Natural killer cell (primary cell): ENCODE measurements at regions not wholly inside any gene's neighbourhood (a gene's known extent, or its start where the extent isn't known, plus 50 kb on each side); places are given as distances from the start of the nearest gene placed in this dataset.

Experiments
- ATAC-seq, 3 donors: fragments of 150-1000 bp in 2 of 3; fragments of 200-7000 bp in 1 of 3; cut with Tn5 transposase; 1 replicate in 1 of 3; 2 replicates in 2 of 3; pipeline ENCODE4 v1.10.0; 2021; ENCODE audit warnings: mild to moderate bottlenecking in 2 of 3, moderate library complexity in 2 of 3
- DNase-seq, 2 donors: peaks; one replicate each; pipeline versions ENCODE4 v3.0.0 to v3.0.0-alpha.2; 2013 to 2021; ENCODE audit warnings: mixed read lengths in 1 of 2
- H3K27ac ChIP-seq: one replicate; pipeline ENCODE4 v1.5.1; 2013; ENCODE audit warnings: mild to moderate bottlenecking, low read length
- H3K27me3 ChIP-seq: one replicate; pipeline ENCODE4 v1.6.1; 2013; ENCODE audit warnings: low read length; ENCODE audit not compliant: control insufficient read depth, insufficient read depth
- H3K36me3 ChIP-seq: one replicate; pipeline ENCODE4 v1.6.1; 2013; ENCODE audit warnings: low read length; ENCODE audit not compliant: control insufficient read depth, insufficient read depth
- H3K4me1 ChIP-seq: one replicate; pipeline ENCODE4 v1.6.1; 2013; ENCODE audit warnings: low read length; ENCODE audit not compliant: control insufficient read depth, insufficient read depth
- H3K4me3 ChIP-seq: one replicate; pipeline ENCODE4 v1.5.1; 2013; ENCODE audit warnings: low read length
- H3K9me3 ChIP-seq: one replicate; pipeline ENCODE4 v1.6.1; 2013; ENCODE audit warnings: low read length; ENCODE audit not compliant: control insufficient read depth, insufficient read depth
- H3K27ac Mint-ChIP-seq, 2 donors: one replicate each; pipeline ENCODE4 v1.8.0; 2022; ENCODE audit warnings: mild to moderate bottlenecking in 2 of 2, mixed read lengths in 2 of 2, moderate library complexity in 1 of 2
- H3K27me3 Mint-ChIP-seq, 2 donors: one replicate each; pipeline ENCODE4 v1.8.0; 2022; ENCODE audit warnings: low read depth in 2 of 2, mixed read lengths in 2 of 2
- H3K36me3 Mint-ChIP-seq: one replicate; pipeline ENCODE4 v1.8.0; 2022; ENCODE audit warnings: mixed read lengths
- H3K4me1 Mint-ChIP-seq, 2 donors: one replicate each; pipeline ENCODE4 v1.8.0; 2022; ENCODE audit warnings: mixed read lengths in 2 of 2
- H3K4me3 Mint-ChIP-seq: one replicate; pipeline ENCODE4 v1.8.0; 2022; ENCODE audit warnings: mild to moderate bottlenecking, moderate library complexity, mixed read lengths
- H3K9me3 Mint-ChIP-seq, 2 donors: one replicate each; pipeline ENCODE4 v1.8.0; 2022; ENCODE audit warnings: mixed read lengths in 2 of 2
- CTCF ChIP-seq: fragments of 200-600 bp; IDR thresholded peaks from one replicate; pipeline ENCODE4 v1.8.0; 2022; ENCODE audit warnings: antibody characterized with exemption
- WGBS: methylation state at CpG from one replicate; pipeline ENCODE4 v1.1.7; 2013; ENCODE audit warnings: missing lambda C conversion rate; ENCODE audit not compliant: insufficient coverage; 5-methylcytosine and 5-hydroxymethylcytosine counted together
- intact Hi-C: fragments of 100-400 bp; cut with micrococcal nuclease; formaldehyde crosslinking; loops from one replicate; pipeline ENCODE4 v1.14.2; 2022

GRCh38 chr2:150595803-150596470, 108.5 kb upstream of the RND3 start:
- no peak for DNase-seq
- no peak for TF ChIP-seq CTCF
- peaks cover 0 to 2% of the 10 kb centered on the region in 2 donors for H3K9me3 Mint-ChIP-seq
- WGBS, result 95% methylated on average over 2 of the region's 4 CpGs
- intact Hi-C loops, result no loop called here
- H3K27me3 ChIP-seq, result no peaks in the 10 kb centered on the region
- H3K4me3 Mint-ChIP-seq, result no peak overlapping the region
- no peaks in the 10 kb centered on the region for H3K36me3 ChIP-seq
- no peaks in the 10 kb centered on the region for H3K27me3 Mint-ChIP-seq
- H3K27ac ChIP-seq, result no peak overlapping the region
- H3K4me3 ChIP-seq, result no peak overlapping the region
- H3K27ac Mint-ChIP-seq, result no peak overlapping the region
- no peaks in the 10 kb centered on the region for H3K4me1 ChIP-seq
- H3K36me3 Mint-ChIP-seq, result no peaks in the 10 kb centered on the region
- H3K4me1 Mint-ChIP-seq, result no peaks in the 10 kb centered on the region
- no peaks in the 10 kb centered on the region for H3K9me3 ChIP-seq
- ATAC-seq, result no peak

- H3K4me1 Mint-ChIP-seq, result no peaks in the 10 kb centered on the region
- 95% methylated on average over 4 of the region's 5 CpGs for WGBS
- no peak overlapping the region for H3K27ac ChIP-seq
Measured at GRCh38 chr2:150594299-150594698, 106.8 kb upstream of the RND3 start.

GRCh38 chr2:150591496-150592285, 104.2 kb upstream of the RND3 start:
- no peak overlapping the region for H3K27ac Mint-ChIP-seq
- no peak for TF ChIP-seq CTCF
- ATAC-seq (no peak), DNase-seq (no peak)
- intact Hi-C loops, result no loop called here
- Histone ChIP-seq H3K4me1 (no peaks in the 10 kb centered on the region), H3K27ac (no peak overlapping the region), H3K27me3 (no peaks in the 10 kb centered on the region), H3K36me3 (no peaks in the 10 kb centered on the region), H3K4me3 (no peak overlapping the region), H3K9me3 (no peaks in the 10 kb centered on the region)
- peaks cover 0 to 2% of the 10 kb centered on the region in 2 donors for H3K9me3 Mint-ChIP-seq
- no peaks in the 10 kb centered on the region for H3K27me3 Mint-ChIP-seq
- no peak overlapping the region for H3K4me3 Mint-ChIP-seq
- H3K36me3 Mint-ChIP-seq, result no peaks in the 10 kb centered on the region
- no peaks in the 10 kb centered on the region for H3K4me1 Mint-ChIP-seq
- 81% methylated on average over 5 of the region's 6 CpGs for WGBS

More at GRCh38 chr2:150594299-150594698, 106.8 kb upstream of the RND3 start:
- Histone ChIP-seq H3K4me3 (no peak overlapping the region), H3K36me3 (no peaks in the 10 kb centered on the region), H3K27me3 (no peaks in the 10 kb centered on the region), H3K9me3 (no peaks in the 10 kb centered on the region), H3K4me1 (no peaks in the 10 kb centered on the region)
- intact Hi-C loops, result no loop called here
- H3K36me3 Mint-ChIP-seq, result no peaks in the 10 kb centered on the region
- H3K9me3 Mint-ChIP-seq, result peaks cover 0 to 2% of the 10 kb centered on the region in 2 donors
- no peak overlapping the region for H3K4me3 Mint-ChIP-seq
- TF ChIP-seq CTCF, result no peak
- no peaks in the 10 kb centered on the region for H3K27me3 Mint-ChIP-seq
- H3K27ac Mint-ChIP-seq, result no peak overlapping the region
- DNase-seq, result no peak
- ATAC-seq, result no peak
